NT2/D1 (cell line): ENCODE measurements at regions not wholly inside any gene's neighbourhood (a gene's known extent, or its start where the extent isn't known, plus 50 kb on each side); places are given as distances from the start of the nearest gene placed in this dataset.

Experiments used
- YY1 ChIP-seq: IDR thresholded peaks from 2 replicates; pipeline ENCODE4 v1.6.1; 2011; ENCODE audit not compliant: insufficient read length, insufficient read depth
- ZNF274 ChIP-seq: IDR thresholded peaks from 2 replicates; pipeline ENCODE4 v1.6.1; 2011; ENCODE audit warnings: mild to moderate bottlenecking, low read depth, low read length

GRCh38 chr17:27947005-27947406 is 53.8 kb upstream of the LYRM9 start:
- TF ChIP-seq ZNF274, result no peak
- TF ChIP-seq YY1, result no peak
